HG03520 (cell line): ENCODE measurements at regions not wholly inside any gene's neighbourhood (a gene's known extent, or its start where the extent isn't known, plus 50 kb on each side); places are given as distances from the start of the nearest gene placed in this dataset.
A peak's percentile ranks its signal among the peaks of the same experiment; 100 is the strongest.

Source experiments
- ATAC-seq: cut with Tn5 transposase; IDR thresholded peaks from one replicate; pipeline ENCODE4 v1.9.1; 2021; ENCODE audit warnings: mild to moderate bottlenecking, moderate library complexity; ENCODE audit not compliant: unreplicated experiment

GRCh38 chr6:139832493-139833305, 458.3 kb upstream of the CITED2 start:
- no peak for ATAC-seq

DNA sequence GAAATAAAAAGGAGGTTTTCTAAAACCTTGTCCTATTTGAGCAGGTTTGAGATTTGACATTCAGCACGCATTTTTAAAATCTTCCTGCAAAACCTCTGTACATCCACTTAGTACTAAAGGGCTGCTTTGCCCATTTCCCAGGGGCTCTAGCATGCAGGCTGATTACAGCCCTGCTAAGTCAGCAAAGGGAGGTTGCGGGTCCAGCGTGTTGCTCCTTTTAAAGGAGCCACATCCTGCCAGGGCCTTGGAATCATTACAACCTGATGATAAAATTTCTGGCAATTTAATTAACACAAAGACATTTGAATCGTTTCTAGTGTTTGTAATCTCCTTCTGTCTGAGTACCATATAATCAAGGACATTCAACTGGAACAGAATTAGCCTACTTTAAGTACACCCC, 455.1 kb upstream of the CITED2 start:
- no peak for ATAC-seq

- no peak for ATAC-seq
These were observed 454.5 kb upstream of the CITED2 start for GRCh38 chr6:139828751-139829519.

GRCh38 chr6:139825935-139826374, 451.5 kb upstream of the CITED2 start:
- no peak for ATAC-seq

- ATAC-seq, result no peak
These were observed 450.4 kb upstream of the CITED2 start for GRCh38 chr6:139824864-139825263.

- no peak for ATAC-seq
These were observed 449.3 kb upstream of the CITED2 start for GRCh38 chr6:139823808-139824126.

DNA sequence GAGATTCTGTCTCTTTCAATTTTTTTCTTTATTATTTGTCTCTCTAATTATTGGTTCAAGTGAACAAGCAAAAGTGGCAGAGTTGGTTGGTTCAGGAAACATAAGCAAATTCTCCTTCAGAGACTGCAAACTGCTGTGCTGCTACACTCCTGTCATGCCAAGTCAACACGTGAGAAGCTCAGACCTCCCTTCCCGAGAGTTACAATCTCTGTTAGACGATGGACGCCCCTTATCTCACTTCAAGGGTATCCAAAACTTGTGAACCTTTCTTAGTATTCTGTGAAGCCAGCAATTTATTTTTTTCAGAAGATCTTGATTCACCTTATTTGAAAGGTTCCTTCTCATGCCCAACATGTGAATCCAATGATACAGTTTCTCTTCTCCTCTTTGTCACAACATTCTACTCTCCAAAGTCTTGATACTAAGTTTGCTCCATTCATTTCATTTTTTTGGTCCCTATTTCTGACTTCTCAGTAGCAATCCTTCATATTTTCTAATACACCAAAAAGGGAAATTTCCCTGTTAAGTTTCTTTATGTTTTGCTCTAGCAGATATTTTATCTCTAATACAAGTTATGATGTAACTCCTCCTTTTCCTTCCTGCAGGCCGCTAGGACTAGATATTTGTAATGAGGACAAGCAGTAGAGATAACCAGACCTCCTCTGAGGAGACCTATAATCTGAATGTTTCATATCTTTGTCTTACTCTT, 448.8 kb upstream of the CITED2 start:
- no peak for ATAC-seq

DNA sequence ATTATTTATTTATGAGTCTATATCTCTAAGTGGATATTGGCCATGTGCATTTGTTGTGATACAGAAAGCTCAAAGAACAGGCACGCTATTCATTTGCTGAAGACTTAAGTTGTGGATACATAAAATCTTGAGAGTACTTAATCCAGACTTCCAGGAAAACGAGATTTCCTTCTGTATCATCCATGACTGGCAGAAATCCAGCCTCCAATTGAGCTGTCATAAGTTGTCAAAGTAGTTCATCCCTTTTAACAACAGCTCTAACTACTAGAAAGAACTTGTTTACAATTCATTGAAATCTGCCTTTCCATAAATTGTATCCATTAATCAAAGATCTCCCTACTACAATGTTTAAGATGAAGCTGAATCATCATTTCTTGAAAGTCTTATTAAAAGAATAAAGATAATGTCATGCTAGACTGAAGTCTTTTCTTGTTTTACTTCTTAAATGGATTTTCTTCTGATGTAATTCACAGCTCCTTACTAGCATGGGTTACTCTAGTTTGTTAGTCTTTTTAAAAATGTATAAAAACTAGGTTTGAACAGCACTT, 447.3 kb upstream of the CITED2 start:
- no peak for ATAC-seq

- no peak for ATAC-seq
These were observed 445.8 kb upstream of the CITED2 start for GRCh38 chr6:139820210-139820609.

GRCh38 chr6:139819776-139820175, 445.3 kb upstream of the CITED2 start:
- no peak for ATAC-seq

DNA sequence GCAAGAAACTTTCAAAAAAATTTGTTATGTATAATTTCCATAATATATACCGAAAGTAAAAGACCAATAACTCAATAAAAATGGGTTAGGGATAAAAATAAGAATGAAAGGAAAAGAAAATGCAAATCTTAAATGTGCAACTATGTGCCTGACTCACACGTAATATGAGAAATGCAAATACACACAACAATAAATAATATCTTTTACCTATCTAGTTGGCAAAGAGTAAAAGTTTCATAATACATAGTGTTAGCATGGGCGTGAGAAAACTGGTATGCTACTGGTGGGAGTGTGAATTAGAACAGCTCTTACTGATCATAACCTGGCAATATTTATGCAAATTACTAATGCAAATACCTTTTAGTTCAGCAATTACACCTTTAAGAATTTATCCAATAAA, 438.5 kb upstream of the CITED2 start:
- no peak for ATAC-seq

DNA sequence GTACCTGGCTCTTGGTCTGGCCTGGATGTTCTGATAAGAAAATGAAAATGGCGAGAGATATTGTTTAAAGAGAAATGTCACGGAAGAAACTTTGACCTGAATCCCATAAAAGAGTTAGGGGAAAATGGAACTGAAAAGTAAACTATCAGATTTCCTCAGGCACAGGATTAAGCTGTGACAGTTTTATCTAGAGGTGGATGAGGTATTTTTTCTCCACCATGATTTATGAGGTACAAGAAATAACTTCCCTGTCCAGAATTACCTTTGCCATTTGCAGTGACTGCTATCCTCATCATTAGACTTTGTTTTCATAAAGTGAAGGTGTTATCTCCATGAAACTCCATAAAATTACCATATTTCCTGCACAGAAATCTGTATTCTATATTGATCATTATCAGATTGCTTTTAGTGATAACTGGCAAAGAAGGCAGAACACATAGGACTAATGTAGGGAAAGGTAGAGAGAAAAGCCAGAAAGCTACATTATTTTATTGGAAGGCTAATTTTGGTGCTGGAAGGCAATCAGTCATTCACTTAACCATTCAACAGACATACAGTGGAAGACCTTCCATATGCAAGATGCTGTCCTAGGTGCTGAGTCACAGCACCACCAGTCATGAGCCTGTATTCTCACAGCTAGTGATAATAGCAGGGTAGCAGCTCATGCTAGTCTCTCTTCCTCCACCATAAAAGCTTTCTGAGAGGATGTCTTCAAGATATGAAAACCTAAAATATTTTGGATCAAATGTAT, 427.3 kb upstream of the CITED2 start:
- no peak for ATAC-seq

DNA sequence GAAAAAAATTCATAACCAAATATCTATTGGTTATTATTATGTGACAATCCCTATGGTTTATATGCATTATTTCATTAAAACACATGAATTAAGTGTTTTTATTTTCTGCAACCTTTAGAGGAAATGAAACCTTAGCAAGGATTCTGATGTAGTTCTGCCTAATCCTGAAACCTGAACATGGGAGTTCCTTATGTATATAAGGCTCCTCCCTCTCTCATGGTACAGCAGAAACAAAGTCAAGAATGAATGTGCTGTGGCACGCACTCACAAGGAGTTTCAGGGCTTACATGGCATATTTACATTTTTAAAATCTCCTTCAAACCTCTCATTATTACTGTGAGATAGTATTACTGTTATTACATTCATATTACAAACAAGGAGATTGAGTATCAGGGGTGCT, 426.4 kb upstream of the CITED2 start:
- ATAC-seq, result peak; percentile 80

GRCh38 chr6:139790527-139790926, 416.1 kb upstream of the CITED2 start:
- no peak for ATAC-seq

GRCh38 chr6:139784222-139784769, 409.8 kb upstream of the CITED2 start:
- ATAC-seq, result no peak

GRCh38 chr6:139779988-139780774, 405.7 kb upstream of the CITED2 start:
- ATAC-seq, result no peak

GRCh38 chr6:139778688-139779087, 404.2 kb upstream of the CITED2 start:
- no peak for ATAC-seq

GRCh38 chr6:139778106-139778505, 403.7 kb upstream of the CITED2 start:
- ATAC-seq, result no peak

- no peak for ATAC-seq
These were observed 402.9 kb upstream of the CITED2 start for GRCh38 chr6:139777202-139777970.
